ENCODE measurements at regions not wholly inside any gene's neighbourhood (a gene's known extent, or its start where the extent isn't known, plus 50 kb on each side); places are given as distances from the start of the nearest gene placed in this dataset.

GRCh38 chr22:49255741-49256318 is 571.8 kb downstream of the BRD1 start:
- DNase-seq (ENCODE audit: low spot score) (no peak), ATAC-seq (ENCODE audit: low FRiP score) (no peak)
- TF ChIP-seq CTCF (IDR thresholded peaks at IDR 0.05), result no peak

GRCh38 chr22:49255154-49255553 is 572.5 kb downstream of the BRD1 start:
- no peak for DNase-seq (ENCODE audit: low spot score)
- no peak for ATAC-seq (ENCODE audit: low FRiP score)
- TF ChIP-seq CTCF (IDR thresholded peaks at IDR 0.05), result no peak

GRCh38 chr22:49253656-49254055 is 574.0 kb downstream of the BRD1 start:
- TF ChIP-seq CTCF (IDR thresholded peaks at IDR 0.05), result no peak
- no peak for ATAC-seq (ENCODE audit: low FRiP score)
- no peak for DNase-seq (ENCODE audit: low spot score)

GRCh38 chr22:49251371-49251770 is 576.3 kb downstream of the BRD1 start:
- DNase-seq (ENCODE audit: low spot score) (no peak), ATAC-seq (ENCODE audit: low FRiP score) (no peak)

GRCh38 chr22:49247194-49247924 is 580.3 kb downstream of the BRD1 start:
- DNase-seq (ENCODE audit: low spot score) (no peak), ATAC-seq (ENCODE audit: low FRiP score) (no peak)
- TF ChIP-seq CTCF (IDR thresholded peaks at IDR 0.05), result no peak

More at GRCh38 chr22:49251371-49251770, 576.3 kb downstream of the BRD1 start:
- no peak for TF ChIP-seq CTCF (IDR thresholded peaks at IDR 0.05)

GRCh38 chr22:49244466-49245420 is 582.9 kb downstream of the BRD1 start:
- no peak for TF ChIP-seq CTCF (IDR thresholded peaks at IDR 0.05)
- DNase-seq (ENCODE audit: low spot score), result no peak
- ATAC-seq (ENCODE audit: low FRiP score), result no peak

Measured in omental fat pad (tissue), 3 donors.